Activated naive CD4-positive, alpha-beta T cell treated with anti-CD3 and anti-CD28 coated beads, Interleukin-2, amount 50 U/mL, for 24 hours (primary cell): ENCODE measurements at regions not wholly inside any gene's neighbourhood (a gene's known extent, or its start where the extent isn't known, plus 50 kb on each side); places are given as distances from the start of the nearest gene placed in this dataset.

ENCODE experiments used
- H3K27ac Mint-ChIP-seq: one replicate; pipeline ENCODE4 v1.8.0; 2021; ENCODE audit warnings: mild to moderate bottlenecking, mixed read lengths
- H3K27me3 Mint-ChIP-seq: one replicate; pipeline ENCODE4 v1.8.0; 2021; ENCODE audit warnings: mixed read lengths
- H3K36me3 Mint-ChIP-seq: one replicate; pipeline ENCODE4 v1.8.0; 2021; ENCODE audit warnings: mixed read lengths
- H3K4me1 Mint-ChIP-seq: one replicate; pipeline ENCODE4 v1.8.0; 2021; ENCODE audit warnings: mixed read lengths
- H3K4me3 Mint-ChIP-seq: one replicate; pipeline ENCODE4 v1.8.0; 2021; ENCODE audit warnings: mild to moderate bottlenecking, mixed read lengths
- H3K9me3 Mint-ChIP-seq: one replicate; pipeline ENCODE4 v1.8.0; 2021; ENCODE audit warnings: mixed read lengths

DNA sequence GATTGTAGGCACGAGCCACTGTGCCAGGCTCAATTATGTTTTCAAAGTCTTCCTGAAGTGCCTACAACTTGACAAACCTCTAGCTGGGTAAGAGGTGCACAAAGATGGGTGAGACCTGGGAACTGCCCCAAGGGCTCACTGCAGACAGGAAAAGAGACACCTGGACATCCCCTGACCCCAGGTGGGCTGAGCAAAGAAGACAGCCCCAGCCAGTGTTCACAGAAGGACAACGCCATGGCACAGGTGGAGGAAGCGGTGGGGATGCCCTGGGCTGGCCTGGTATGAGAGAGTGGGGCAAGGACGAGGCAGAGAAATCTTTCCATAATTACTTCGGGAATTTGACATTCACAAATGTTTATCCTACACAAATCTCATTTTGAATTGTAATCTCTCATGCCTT lies 278.9 kb downstream of the SMOC2 start:
- H3K9me3 Mint-ChIP-seq = no peaks in the 10 kb centered on the region
- H3K36me3 Mint-ChIP-seq = no peaks in the 10 kb centered on the region
- no peaks in the 10 kb centered on the region for H3K4me1 Mint-ChIP-seq
- no peak overlapping the region for H3K4me3 Mint-ChIP-seq
- no peak overlapping the region for H3K27ac Mint-ChIP-seq
- peaks cover 2% of the 10 kb centered on the region for H3K27me3 Mint-ChIP-seq

DNA sequence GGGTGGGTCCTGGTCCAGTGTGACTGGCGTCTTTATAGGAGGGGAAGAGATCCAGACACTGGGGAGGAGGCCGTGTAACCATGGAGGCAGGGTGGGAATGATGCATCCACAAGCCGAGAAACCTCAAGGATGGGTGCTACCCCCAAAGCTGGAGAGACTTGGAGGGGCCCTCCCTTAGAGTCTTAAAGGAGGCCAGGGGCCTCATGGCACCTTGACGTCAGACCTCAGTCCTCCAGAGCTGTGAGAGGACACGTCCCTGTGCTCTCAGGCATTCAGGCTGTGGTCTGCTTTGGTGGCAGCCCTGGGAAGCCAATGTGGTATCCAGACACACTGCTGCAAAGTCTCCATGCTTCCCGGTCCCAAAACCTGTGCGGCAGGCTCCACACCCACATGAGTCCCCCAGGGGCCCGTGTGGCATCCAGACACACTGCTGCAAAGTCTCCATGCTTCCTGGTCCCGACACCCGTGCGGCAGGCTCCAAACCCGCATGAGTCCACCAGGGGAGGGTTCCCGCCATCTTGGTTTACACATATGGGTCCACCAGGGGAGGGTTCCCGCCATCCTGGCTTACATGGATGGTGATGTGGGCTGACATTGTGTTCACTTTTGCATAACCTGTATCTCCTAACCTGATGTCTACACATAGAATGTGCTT lies 278.0 kb downstream of the SMOC2 start:
- Mint-ChIP-seq H3K4me3 (no peak overlapping the region), H3K36me3 (no peaks in the 10 kb centered on the region), H3K9me3 (no peaks in the 10 kb centered on the region), H3K27ac (peak overlapping the region; percentile 10), H3K27me3 (peaks cover 2% of the 10 kb centered on the region), H3K4me1 (no peaks in the 10 kb centered on the region)
